ENCODE measurements at regions not wholly inside any gene's neighbourhood (a gene's known extent, or its start where the extent isn't known, plus 50 kb on each side); places are given as distances from the start of the nearest gene placed in this dataset.
"Not testable (repeated sequence)": the region's sequence is repeated elsewhere in the genome, so short reads cannot be mapped to it uniquely, and the experiment has no call there.

DNA sequence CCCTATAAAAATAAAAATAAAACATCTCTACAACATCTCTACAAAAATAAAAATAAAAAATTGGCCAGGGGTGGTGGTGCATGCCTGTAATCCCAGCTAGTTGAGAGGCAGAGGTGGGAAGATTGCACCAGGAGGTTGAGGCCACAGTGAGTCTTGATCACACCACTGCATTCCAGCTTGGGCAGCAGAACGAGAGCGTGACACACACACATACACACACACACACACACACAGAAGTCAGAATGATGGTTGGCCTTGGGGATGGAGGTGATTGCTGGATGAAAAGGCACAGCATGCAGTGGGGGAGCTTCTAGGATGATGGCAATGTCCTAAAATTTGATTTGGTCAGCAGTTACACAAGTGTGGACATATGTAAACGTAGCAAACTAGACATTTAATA is 69.7 kb upstream of the SOD1 start:
- DNase-seq (ENCODE audit: insufficient read length) (no peak), FAIRE-seq (no peak)
- TF ChIP-seq TAF1 (IDR thresholded peaks at IDR 0.05; ENCODE audit: borderline replicate concordance, low read depth, low read length) (no peak), POLR2AphosphoS5 (IDR thresholded peaks at IDR 0.05; ENCODE audit: low read depth, low read length) (no peak), POLR2A (IDR thresholded peaks at IDR 0.05; ENCODE audit: low read depth, low read length) (no peak)

DNA sequence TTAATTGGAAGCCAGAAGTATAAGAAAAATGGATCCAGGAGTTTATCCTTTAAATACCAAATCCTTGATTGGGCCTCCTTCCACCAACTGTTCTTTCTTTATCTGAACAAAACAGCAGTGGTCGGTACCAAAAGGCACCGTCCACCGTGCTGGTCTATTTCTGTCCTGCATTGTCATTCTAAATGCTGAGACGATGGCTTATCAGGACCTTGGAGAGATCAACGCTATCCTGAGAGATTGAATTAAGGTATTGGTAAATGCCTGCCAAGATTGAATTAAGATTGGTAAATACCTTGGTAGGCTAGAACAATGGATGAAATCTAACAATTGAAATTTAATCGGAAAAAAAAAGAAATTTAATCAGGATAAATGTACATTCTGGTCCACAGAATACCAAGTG is 73.4 kb upstream of the SOD1 start:
- TF ChIP-seq TAF1 (IDR thresholded peaks at IDR 0.05; ENCODE audit: borderline replicate concordance, low read depth, low read length) (no peak), POLR2A (IDR thresholded peaks at IDR 0.05; ENCODE audit: low read depth, low read length) (no peak), POLR2AphosphoS5 (IDR thresholded peaks at IDR 0.05; ENCODE audit: low read depth, low read length) (no peak)
- no peak for FAIRE-seq

DNA sequence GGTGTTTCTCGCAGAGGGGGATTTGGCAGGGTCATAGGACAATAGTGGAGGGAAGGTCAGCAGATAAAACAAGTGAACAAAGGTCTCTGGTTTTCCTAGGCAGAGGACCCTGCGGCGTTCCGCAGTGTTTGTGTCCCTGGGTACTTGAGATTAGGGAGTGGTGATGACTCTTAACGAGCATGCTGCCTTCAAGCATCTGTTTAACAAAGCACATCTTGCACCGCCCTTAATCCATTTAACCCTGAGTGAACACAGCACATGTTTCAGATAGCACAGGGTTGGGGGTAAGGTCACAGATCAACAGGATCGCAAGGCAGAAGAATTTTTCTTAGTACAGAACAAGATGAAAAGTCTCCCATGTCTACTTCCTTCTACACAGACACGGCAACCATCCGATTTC is 75.6 kb upstream of the SOD1 start:
- not testable (repeated sequence) for FAIRE-seq; DNase-seq (ENCODE audit: insufficient read length)

More for the DNA sequence above, 73.4 kb upstream of the SOD1 start:
- DNase-seq (ENCODE audit: insufficient read length), result no peak

DNA sequence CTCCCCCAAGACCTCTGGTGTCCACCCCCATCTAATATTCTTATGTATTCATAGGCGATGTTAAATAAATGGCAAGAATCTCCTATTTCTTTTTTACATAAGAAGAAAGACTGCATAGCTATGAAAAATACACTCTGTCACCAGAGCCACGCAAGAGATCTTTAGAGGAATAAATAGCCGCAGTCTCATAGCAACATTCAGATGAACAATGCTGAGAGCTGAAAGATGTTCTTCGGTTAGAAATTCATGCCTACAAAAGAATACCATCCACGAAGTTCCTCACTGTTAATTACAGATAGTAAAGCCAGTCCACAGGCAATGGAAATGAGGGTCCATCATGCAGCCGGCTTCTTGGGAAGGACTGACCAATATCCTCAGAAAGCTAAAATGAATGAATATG is 76.0 kb upstream of the SOD1 start:
- DNase-seq (ENCODE audit: insufficient read length), result no peak
- no peak for TF ChIP-seq POLR2A (IDR thresholded peaks at IDR 0.05; ENCODE audit: low read depth, low read length)
- no peak for TF ChIP-seq TAF1 (IDR thresholded peaks at IDR 0.05; ENCODE audit: borderline replicate concordance, low read depth, low read length)
- TF ChIP-seq POLR2AphosphoS5 (IDR thresholded peaks at IDR 0.05; ENCODE audit: low read depth, low read length), result no peak
- no peak for FAIRE-seq

DNA sequence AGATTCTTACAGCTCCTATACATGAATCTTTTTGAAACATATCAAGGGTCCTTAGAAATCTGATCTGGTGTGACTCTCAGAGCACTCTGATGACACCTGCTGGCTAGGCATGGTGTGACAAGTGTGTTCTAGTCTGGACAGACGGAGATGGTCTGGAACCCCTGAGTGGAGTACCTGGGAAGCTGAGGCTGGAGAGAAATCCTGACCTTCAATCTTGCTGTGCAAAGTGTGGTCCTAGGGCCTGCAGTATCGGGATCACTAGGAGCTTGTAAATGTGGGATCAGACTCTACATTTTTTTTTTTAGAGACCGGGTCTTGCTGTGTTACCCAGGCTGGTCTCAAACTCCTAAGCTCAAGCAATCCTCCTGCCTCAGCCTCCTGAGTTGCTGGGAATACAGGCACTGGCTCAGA is 78.6 kb upstream of the SOD1 start:
- TF ChIP-seq POLR2AphosphoS5 (IDR thresholded peaks at IDR 0.05; ENCODE audit: low read depth, low read length) (no peak), TAF1 (IDR thresholded peaks at IDR 0.05; ENCODE audit: borderline replicate concordance, low read depth, low read length) (no peak), POLR2A (IDR thresholded peaks at IDR 0.05; ENCODE audit: low read depth, low read length) (no peak)
- FAIRE-seq, result peak; percentile 90
- no peak for DNase-seq (ENCODE audit: insufficient read length)

DNA sequence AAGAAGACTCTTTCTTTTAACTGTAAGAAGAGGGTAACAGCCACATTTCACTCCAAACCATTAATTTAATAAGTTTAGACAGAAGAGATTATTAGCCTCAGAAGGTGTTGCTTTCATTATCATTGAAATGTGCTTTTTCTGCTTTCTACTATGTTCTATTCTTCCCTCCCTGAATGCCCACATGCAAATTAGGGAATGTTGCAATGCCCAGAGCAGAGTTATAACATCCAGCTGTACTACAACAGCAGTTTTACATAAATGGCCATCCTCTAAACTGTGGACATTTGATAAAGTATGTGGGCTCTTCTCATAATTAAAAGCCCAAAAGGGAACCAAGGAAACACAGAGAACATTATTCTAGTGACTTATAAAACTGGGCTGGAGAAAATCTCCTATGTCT is 82.2 kb upstream of the SOD1 start:
- FAIRE-seq (no peak), DNase-seq (ENCODE audit: insufficient read length) (no peak)
- TF ChIP-seq POLR2AphosphoS5 (IDR thresholded peaks at IDR 0.05; ENCODE audit: low read depth, low read length) (no peak), TAF1 (IDR thresholded peaks at IDR 0.05; ENCODE audit: borderline replicate concordance, low read depth, low read length) (no peak), POLR2A (IDR thresholded peaks at IDR 0.05; ENCODE audit: low read depth, low read length) (no peak)

DNA sequence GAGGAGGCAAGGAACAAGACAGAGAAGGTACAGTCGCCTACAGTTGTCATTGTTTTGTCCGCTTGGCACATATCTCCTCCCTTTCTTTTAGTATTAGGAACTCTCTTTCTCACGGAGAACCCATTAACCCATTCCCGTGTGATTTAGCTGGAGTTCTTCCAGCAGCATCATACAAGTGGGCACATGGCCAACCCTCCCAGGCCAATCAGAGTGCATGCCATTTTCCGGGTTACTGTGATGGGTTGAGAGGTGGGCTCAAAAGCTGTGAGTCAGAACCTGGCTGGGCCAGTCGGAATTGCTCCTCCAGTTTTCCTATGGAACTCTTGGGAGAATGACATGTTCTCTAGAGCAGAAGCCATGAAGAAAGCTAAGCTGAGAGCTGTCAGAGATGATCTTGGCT is 83.1 kb upstream of the SOD1 start:
- DNase-seq (ENCODE audit: insufficient read length) (no peak), FAIRE-seq (no peak)
- TF ChIP-seq TAF1 (IDR thresholded peaks at IDR 0.05; ENCODE audit: borderline replicate concordance, low read depth, low read length), result no peak
- TF ChIP-seq POLR2A (IDR thresholded peaks at IDR 0.05; ENCODE audit: low read depth, low read length), result no peak
- TF ChIP-seq POLR2AphosphoS5 (IDR thresholded peaks at IDR 0.05; ENCODE audit: low read depth, low read length), result no peak

DNA sequence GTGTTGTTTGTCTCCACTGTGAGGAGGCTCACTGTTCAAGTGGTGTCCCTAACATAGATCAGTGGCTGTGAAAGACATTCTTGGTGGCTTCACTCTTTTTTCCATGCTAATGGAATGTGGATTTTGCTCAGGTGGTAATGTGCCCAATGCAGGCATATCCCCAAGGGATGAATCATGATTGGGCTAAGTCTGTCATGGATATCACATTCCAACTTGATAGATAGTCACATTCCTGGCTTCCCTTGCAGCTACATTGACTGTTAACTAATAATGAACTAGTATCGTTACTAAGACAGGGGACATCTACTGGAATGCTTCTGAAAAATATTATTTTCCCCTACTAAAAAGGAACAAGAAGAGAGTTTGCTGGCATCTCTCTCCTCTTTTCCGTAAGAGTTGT is 86.3 kb upstream of the SOD1 start:
- FAIRE-seq, result no peak
- no peak for TF ChIP-seq TAF1 (IDR thresholded peaks at IDR 0.05; ENCODE audit: borderline replicate concordance, low read depth, low read length)
- TF ChIP-seq POLR2AphosphoS5 (IDR thresholded peaks at IDR 0.05; ENCODE audit: low read depth, low read length), result no peak
- no peak for TF ChIP-seq POLR2A (IDR thresholded peaks at IDR 0.05; ENCODE audit: low read depth, low read length)
- DNase-seq (ENCODE audit: insufficient read length), result no peak

DNA sequence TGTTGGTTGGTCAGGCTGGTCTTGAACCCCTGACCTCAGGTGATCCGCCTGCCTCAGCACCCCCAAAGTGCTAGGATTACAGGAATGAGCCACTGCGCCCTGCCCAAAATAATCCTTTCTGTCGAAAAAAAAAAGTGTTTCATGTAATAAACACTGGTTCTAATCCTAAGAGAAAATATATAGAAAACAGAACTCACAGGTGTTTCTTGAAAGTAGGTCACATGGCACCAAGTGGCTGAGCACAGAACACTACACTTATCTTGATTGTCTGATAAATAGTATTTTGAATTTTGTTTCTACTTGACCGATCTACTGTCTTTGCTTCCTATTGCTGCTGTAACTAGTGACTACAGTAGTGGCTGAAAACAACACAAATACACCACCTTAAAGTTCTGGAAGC is 87.6 kb upstream of the SOD1 start:
- TF ChIP-seq POLR2AphosphoS5 (IDR thresholded peaks at IDR 0.05; ENCODE audit: low read depth, low read length) (no peak), POLR2A (IDR thresholded peaks at IDR 0.05; ENCODE audit: low read depth, low read length) (no peak), TAF1 (IDR thresholded peaks at IDR 0.05; ENCODE audit: borderline replicate concordance, low read depth, low read length) (no peak)
- FAIRE-seq (no peak), DNase-seq (ENCODE audit: insufficient read length) (no peak)

DNA sequence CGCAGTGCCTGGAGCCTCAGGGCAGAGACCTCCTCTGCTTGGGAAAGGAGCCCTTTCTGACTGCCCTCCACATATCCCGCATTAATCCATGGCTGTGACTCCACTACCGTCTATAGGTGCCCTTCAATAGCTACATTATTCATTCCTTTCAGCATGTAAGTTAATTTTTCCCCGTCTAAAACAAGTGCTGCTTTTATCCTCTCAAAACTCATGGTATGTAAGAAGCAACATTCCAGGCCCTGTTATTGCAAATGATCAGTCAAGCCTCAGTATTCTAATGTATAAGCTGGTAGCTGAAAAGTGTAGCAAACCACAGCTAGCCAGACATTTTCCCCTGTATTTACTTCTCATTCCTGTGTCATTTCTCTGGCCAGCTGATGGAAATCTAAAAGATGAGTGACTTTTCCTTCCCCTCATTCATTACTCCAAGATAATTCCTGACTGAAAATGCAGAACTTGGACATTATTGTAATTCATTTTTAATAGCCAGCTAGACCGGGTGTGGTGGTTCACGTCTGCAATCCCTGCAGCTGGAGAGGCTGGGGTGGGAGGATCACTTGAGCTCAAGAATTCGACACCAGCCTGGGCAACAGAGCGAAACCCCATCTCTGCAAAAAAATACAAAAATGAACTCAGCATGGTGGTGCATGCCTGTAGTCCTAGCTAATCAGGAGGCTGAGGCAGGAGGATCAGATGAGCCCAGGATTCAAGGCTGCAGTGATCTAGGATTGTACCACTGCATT is 88.5 kb upstream of the SOD1 start:
- no peak for FAIRE-seq
- no peak for TF ChIP-seq TAF1 (IDR thresholded peaks at IDR 0.05; ENCODE audit: borderline replicate concordance, low read depth, low read length)
- no peak for TF ChIP-seq POLR2AphosphoS5 (IDR thresholded peaks at IDR 0.05; ENCODE audit: low read depth, low read length)
- TF ChIP-seq POLR2A (IDR thresholded peaks at IDR 0.05; ENCODE audit: low read depth, low read length), result no peak
- no peak for DNase-seq (ENCODE audit: insufficient read length)

DNA sequence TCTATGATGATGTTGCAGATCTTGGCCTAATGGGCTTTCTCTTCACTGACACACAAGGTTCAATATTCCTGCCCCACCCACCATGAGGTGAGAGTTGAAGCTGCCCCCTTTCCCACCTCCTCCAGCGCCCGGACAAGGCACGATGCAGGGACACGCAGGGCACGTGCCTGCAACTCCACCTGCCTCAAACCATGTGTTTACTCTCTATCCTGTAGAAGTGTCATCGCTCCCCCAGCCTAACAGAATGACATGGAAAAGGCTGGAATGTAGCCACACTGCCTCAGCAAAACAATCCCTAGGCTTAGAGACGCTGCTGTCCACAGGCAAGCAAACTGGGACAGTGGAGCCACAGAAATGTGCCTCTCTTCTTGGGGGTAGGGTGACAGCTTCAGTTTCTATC is 92.9 kb upstream of the SOD1 start:
- TF ChIP-seq TAF1 (IDR thresholded peaks at IDR 0.05; ENCODE audit: borderline replicate concordance, low read depth, low read length) (no peak), POLR2AphosphoS5 (IDR thresholded peaks at IDR 0.05; ENCODE audit: low read depth, low read length) (no peak), POLR2A (IDR thresholded peaks at IDR 0.05; ENCODE audit: low read depth, low read length) (no peak)
- no peak for FAIRE-seq
- DNase-seq (ENCODE audit: insufficient read length), result no peak

DNA sequence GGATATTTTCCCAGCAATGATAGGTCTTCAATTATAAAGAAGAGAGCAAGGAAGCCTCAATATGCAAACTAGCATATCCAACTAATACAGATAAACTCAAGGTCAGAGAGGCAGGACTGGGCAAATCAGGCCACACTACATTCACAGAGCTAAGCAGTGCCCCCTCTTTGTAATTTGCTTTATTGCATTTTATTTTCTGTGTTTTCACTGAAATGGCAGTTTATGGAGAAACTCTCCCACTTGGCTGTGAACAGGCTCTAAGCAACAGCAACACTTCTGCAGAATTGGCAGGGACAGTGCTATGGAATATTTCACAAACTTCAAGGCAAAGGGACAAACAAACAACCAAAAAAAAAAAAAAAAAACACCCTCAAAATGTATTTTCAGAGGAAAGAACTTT is 93.4 kb upstream of the SOD1 start:
- DNase-seq (ENCODE audit: insufficient read length) (no peak), FAIRE-seq (no peak)
- no peak for TF ChIP-seq POLR2AphosphoS5 (IDR thresholded peaks at IDR 0.05; ENCODE audit: low read depth, low read length)
- no peak for TF ChIP-seq TAF1 (IDR thresholded peaks at IDR 0.05; ENCODE audit: borderline replicate concordance, low read depth, low read length)
- no peak for TF ChIP-seq POLR2A (IDR thresholded peaks at IDR 0.05; ENCODE audit: low read depth, low read length)

DNA sequence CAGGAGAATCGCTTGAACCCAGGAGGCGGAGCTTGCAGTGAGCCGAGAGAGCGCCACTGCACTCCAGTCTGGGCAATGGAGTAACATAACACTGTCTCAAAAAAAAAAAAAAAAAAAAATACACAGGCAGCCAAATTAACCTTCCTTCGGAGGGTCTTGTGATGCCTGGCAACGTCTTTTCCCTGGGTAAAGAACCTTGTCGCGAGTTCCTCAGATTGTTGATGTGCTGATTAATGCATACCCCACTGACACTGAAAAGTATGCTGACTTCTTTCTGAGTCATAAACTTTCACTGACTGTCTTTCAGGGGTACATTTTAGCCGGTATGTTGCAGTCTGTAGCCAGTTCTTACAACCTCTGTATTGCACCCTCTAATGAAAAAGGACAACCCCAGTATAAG is 95.1 kb upstream of the SOD1 start:
- TF ChIP-seq POLR2AphosphoS5 (IDR thresholded peaks at IDR 0.05; ENCODE audit: low read depth, low read length) (no peak), POLR2A (IDR thresholded peaks at IDR 0.05; ENCODE audit: low read depth, low read length) (no peak), TAF1 (IDR thresholded peaks at IDR 0.05; ENCODE audit: borderline replicate concordance, low read depth, low read length) (no peak)
- FAIRE-seq, result no peak
- DNase-seq (ENCODE audit: insufficient read length), result no peak
